Stimulated activated naive CD8-positive, alpha-beta T cell treated with anti-CD3 and anti-CD28 coated beads, Interleukin-15, Interleukin-2, amounts not matched to agents 100 U/mL and 50 U/mL, for 24 hours (primary cell): ENCODE measurements at regions not wholly inside any gene's neighbourhood (a gene's known extent, or its start where the extent isn't known, plus 50 kb on each side); places are given as distances from the start of the nearest gene placed in this dataset.

Experiments used
- ATAC-seq: fragments of 150-1000 bp; cut with Tn5 transposase; one replicate; pipeline ENCODE4 v1.10.0; 2021
- DNase-seq: peaks from one replicate; pipeline ENCODE4 v3.0.0; 2021

DNA sequence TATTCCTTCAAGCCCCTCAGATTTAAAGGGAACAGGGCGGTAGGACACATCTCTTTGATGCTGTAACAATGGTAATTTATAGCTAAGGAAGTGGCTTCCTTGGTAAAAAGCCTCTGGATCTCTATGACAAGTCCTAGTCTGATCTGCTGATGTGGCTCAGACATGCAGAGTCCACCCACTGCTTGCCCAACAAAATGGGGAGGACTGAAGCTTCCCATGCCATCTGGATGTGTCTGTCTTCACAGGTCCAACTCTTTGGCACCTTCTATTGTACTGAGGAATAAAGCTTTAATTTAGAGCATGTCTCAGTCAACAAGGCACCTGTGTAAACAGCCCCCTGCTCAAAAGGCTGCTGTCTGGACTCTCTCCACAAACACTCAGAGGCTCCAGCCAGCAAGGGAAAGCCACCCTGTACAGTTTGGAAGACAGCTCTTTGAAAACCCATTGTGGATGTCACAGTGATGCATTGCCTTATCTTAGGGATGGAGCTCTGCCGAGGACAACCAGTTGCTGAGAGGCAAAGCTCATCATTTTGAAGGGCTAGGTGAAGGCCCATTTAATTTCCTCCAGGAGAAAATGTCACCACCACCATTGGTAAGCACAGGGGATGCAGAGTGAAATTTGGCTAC is 348.6 kb upstream of the GRM7 start:
- DNase-seq = no peak
- ATAC-seq = no peak

DNA sequence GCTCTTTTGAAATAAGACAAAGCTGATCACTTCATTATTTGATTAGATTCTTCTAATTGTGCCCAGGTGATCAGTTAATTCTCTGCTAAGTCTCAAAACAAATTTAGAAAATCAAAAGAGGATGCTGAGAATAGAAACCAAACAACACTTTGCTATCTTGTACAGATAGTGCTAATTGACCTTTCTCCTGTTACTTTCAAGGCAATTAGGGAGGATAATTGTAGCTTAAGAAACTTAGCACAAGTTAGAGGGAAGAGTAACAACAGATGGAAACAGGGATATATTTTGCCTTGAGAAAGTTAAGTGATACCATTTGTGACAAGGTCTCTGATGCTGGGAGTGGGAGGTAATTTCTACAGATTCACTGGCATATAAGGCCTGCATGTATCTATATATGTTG is 344.8 kb upstream of the GRM7 start:
- DNase-seq (no peak), ATAC-seq (no peak)

DNA sequence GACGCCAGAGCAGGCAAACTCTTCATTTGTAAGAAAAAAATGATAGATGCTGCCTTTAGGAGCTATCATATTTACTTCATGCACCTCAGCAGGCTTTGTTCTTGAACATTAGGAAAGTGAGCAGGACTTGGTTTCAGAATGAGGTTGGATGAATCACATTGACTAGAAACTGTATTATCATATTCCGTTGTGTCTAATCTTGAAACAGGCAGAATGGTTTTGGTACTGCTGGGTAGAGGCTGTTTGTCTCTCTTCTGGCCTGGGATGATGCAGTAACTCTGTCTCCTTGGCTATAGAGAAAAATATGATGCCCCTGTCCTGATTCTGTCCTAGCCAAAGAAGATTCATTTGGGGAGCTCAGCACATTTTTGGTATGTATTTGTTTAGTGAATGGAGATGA is 344.2 kb upstream of the GRM7 start:
- DNase-seq (no peak), ATAC-seq (no peak)

DNA sequence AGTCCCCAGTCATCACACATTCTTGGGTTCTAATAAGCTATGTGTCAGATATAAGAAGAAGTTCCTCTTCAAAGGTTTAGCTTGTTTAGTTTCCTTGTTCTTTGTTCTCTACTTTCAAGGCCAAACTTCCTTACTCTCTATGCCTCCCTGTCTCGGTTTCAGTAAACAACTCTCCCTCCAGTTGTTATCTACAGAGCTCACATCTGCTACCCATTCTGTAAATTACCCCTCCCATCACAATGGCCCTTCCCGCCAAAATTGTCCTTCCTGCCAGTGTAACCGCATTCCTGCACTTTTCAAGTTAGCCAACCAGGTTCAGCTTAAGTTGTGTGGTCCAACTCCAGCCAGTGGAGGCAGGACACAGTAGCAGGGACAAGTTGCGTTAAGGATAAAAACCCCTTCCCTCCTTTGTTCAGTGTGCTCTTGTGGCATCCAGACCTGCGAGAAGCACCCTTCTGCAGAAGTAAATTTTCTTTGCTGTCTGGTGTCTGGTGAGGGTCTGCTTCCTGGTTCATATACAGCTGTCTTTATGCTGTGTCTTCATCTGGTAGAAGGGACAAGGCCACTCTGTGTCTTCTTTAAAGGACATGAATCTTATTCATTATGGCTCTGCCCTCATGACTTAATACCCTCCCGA is 342.1 kb upstream of the GRM7 start:
- no peak for ATAC-seq
- no peak for DNase-seq

DNA sequence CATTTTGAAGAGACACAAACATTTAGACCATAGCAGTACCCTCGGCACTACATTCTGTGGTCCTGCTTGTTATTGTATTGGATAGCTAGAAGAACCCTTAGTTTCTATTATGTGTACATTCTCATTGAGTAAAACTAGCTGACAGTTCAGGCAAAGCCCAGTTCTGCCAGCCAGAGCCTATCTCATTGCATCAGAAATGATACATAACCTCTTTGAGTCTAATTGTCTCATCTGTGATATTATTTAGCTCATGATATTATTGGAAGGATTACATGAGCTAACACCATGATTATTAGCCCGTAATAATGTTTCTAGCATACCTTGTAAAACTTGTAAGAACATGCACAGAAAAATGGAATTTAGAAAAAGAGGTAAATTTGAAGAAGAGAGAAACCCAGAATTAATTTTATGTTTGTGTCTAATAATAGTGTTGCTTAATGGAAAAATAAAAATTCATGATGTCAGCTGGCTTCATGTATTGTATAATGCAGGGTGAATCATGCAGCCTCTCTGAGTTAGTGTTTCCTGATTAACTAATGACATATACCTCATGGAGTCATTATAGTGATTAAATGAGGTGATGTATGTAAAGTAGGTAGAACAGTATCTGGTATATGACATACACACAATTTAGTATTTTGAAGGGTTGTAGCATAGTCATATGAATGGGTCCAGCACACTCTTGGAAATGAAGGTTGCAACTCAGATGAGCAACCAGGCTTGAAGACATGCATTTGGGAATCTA is 339.4 kb upstream of the GRM7 start:
- DNase-seq = no peak
- ATAC-seq = no peak

DNA sequence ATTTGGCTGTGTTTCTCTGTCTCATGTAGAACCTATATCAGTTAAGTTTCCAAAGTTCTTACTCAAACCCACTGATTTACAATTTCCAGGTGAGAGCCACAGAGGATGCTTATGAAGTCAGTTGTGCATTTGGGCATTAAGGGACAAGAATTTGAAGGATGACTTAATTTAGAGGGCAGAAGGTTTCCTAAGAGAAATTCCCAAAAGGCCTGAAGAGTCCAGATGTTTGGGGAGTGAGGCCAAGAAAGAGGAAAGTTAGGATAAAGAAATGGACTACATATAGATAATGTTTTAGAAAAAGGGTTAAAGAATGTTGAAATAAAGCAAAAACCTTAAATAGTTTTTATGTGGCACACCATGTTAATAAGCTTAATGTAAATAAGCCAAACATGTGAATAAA is 338.7 kb upstream of the GRM7 start:
- no peak for ATAC-seq
- DNase-seq = no peak

DNA sequence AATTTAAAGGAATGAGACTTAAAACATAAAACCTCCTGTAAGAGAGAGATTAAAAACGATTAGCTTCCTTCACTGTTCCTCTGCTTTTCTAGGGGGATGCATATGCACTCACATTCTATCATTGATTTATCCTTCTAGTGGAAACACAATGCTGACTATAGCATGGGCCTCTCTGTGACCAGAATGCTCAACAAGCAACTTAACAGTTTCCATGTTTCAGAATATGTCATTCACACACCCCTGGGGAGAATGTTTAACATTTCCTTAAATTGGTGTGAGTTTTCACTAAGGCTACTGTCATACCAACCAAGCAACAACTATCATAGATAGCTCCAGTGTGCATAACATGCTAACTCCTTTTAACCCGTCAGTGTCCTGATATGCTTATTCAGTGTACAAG is 337.9 kb upstream of the GRM7 start:
- no peak for ATAC-seq
- no peak for DNase-seq

DNA sequence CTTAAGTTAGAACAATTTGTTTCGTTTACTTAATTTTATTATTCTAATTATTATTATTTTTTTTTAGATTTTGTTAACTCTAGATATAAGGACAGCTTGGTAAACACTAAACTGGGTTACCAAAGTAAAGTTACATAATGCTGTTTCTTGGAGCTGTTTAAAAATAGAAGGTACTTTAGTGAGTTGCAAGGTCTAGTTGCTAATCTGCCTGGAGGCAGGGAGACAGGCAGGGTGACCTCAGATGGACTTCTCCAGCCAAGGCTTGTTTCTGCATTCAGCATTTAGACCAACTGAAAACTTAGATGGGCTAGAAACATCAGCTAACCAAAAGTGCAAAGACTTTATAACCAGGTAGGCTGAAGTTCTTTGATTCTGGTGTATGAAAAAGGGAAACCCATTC is 336.4 kb upstream of the GRM7 start:
- ATAC-seq (no peak), DNase-seq (no peak)

DNA sequence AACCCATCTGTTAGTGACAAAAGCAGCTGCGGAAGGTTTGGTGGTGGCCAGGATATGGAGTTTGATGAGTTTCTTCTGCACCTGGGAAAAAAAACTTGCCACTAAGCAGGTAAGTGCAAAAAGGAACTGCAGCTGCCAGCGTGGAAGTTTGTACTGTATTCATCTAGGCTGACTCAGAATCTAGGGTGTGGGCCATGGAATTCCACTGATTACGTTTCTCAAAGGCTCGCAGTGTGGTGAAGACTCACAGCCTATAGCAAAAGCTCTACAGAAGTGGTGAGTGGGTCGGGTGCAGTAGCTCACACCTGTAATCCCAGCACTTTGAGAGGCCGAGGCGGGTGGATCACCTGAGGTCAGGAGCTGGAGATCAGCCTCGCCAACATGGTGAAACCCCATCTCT is 334.6 kb upstream of the GRM7 start:
- ATAC-seq (no peak), DNase-seq (no peak)

DNA sequence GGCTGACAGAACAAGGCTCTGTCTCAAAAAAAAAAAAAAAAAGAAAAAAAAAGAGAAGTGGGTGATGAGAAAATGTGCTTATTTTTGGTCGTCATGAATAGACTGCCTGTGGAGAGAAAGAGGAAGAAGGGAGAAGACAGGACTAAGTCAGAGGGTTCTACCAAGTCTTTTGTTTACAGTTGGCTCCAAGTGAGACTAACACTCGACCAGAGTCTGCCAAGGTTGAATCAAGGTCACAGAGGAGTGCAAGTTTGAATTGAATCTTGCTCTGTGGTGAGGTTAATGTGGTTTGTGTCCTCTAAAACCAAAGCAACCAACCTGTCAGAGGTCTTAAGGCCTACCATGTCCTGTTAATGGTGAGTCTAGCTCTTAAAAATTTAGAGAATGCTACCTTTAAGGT is 334.1 kb upstream of the GRM7 start:
- ATAC-seq = no peak
- DNase-seq = no peak

DNA sequence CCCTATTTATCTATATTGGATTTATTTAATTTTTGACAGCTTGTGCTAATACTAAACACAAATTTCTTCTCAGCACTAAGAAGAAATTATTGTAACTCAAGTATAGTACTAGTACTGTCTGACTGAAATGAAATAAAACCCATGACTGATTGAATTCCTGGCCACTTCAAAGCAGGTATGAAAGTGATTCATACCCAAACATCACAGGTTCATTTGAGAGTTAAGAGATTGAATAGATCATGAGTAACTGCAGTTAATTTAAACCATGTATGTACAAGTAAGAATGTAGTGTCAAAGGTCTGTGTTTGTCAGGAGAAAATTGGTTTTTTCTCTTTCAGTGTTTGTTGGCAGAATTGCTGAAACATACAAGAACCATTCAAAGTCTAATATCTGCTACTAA is 332.0 kb upstream of the GRM7 start:
- ATAC-seq = no peak
- no peak for DNase-seq

DNA sequence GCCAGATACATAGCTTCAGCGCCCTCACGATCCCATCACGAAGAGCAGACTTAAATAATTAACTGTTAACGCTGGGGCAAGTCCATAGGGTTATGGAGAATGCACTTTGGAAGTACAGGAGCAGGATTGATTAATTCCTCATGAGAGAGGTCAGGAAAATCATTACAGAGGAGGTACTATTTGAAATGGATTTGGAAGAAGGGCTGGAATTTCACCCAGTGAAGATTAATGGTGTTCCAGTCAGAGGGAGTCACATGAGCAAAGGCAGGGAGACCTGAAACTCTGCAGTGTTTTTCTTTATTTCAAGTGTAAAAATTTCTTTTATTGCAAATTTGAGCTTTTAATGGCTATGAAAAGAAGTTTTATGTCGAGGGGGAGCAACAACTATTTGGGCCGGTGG is 329.8 kb upstream of the GRM7 start:
- ATAC-seq (no peak), DNase-seq (no peak)

DNA sequence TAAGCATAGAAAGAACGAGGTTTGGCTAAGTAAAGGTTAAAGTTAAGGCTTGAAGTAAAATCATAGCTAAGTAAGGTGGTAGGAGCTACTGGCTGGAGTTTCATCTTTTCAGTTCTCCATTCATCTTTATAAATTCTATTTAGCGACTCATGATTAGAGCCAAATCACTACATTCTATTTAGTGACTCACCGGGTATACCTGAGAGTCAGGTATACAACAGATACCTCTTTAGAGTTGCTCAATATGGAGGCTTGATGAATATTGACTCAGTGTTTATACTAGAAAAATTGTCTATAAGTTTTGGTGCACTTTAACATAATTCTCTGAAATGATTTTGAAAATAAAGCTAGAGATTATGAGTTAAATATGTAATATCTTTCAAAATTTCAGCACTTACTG is 328.8 kb upstream of the GRM7 start:
- DNase-seq (no peak), ATAC-seq (no peak)

DNA sequence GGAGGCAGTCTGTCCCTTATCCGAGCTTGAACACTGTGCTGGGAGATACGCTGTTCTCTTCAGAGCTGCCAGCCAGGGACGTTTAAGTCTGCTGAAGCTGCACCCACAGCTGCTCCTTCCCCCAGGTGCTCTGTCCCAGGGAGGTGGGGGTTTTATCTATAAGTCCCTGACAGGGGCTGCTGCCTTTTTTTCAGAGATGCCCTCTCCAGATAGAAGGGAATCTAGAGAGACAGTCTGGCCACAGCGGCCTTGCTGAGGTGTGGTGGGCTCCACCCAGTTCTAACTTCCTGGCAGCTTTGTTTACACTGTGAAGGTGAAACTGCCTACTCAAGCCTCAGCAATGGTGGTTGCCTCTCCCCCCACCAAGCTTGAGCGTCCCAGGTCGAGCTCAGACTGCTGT is 319.9 kb upstream of the GRM7 start:
- DNase-seq (no peak), ATAC-seq (no peak)

DNA sequence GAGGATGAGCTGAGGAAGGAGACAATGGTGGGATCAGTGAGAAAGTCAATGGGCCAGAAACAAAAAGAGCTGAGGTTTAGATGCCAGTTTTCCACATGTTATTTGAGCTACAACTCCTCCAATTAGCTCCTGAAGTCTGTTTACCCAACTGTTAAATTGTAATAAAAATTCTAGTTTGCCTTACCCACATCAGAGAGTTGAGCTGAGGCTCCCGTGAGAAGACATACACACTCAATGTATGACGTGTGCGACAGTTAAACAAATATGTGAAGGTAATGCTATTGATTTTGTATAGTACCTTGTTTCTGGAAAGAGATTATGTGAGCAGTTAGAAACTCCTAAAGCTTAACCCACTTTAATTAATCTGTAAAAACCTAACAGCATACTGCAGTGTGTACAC is 318.1 kb upstream of the GRM7 start:
- ATAC-seq = no peak
- DNase-seq = no peak

DNA sequence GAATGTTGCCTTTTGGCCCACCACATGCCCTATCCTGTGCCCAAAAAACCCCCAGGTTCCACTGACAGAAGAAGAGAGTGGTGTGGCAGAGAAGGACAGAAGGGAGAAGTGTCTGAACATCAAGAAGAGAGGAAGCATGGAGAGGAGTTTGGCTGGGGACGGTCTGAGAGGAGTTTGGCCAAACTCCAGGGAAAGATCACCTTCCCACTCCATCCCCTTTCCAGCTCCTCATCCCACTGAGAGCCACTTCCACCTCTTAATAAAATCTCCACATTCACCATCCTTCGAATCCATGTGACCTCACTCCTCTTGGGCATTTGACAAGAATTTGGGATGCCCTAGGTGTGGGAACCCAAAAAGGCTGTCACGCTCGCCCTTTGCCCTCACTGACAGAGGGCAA is 311.6 kb upstream of the GRM7 start:
- no peak for ATAC-seq
- no peak for DNase-seq

DNA sequence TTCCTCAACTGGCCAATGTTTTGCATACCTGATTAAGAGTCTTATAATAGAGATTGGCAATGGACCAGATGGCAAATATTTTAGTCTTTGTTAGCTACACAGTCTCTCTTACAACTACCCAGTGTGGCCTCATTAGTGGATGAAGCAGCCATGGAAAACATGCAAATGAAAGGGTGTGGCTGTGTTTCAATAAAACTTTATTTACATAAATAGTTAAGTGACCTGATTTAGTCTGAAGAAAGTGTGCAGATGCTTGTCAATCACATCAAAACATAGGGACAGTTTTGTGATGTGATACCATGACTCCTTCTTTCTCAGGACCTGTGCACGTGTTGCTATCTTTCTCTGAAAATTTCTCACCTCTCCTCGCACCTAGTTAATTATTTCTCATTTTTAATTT is 309.8 kb upstream of the GRM7 start:
- no peak for DNase-seq
- no peak for ATAC-seq

DNA sequence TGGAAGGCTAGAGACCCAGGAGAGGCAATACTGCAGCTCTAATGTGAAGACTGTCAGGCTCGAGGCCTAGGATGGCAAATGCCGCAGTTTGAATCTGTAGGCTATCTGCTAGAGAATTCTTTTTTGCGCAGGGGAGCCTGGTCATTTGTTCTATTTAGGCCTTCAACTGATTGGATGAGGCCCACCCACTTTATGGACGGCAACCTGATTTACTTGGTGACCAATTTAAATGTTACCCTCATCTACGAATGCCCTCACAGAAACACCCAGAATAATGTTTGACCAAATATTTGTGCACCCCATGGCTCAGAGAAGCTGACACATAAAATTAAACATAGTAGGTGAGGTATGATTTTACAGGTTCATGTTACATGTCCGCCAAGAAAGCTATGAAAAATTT is 300.7 kb upstream of the GRM7 start:
- no peak for ATAC-seq

DNA sequence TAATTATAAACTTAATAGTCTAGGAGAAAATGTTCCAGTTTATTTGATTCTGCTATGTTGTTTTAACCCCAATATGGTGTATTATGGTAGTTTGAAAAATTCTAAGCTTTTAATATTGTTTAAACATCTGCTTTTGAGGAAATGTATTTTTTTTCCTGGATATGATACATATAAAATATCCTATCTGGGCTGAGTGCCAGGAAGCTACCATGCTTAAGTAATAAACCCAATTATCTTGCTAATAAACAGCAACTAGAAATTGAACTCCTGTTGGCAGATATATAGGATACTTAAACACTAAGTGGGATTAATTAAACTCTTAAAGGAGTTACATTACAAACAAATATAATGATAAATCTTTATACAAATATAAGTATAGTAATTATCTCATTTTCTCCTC is 293.7 kb upstream of the GRM7 start:
- DNase-seq = no peak
- no peak for ATAC-seq

More for the DNA sequence above, 300.7 kb upstream of the GRM7 start:
- no peak for DNase-seq

DNA sequence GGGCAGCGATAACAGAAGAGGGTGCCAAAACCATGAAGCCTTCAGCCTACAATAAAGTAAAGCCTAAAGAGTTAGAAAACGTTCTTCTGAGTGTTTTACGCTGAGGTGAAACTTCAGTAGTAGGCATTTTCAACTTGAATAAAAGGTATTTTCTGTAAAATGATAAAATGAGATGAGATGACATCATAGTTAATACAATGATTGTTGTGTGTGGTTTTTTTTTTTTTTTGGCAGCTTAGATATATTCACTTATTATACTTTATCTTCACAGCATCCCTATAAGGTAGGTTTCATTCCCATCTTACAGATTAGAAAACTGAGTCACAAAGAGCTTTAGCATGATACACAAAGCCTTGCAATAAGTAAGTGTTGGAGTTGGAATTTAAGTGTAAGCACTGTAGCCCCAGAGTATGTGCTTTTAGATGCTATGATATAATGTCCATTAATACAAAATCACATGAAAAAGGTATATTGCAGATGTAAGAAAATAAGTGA is 291.9 kb upstream of the GRM7 start:
- no peak for ATAC-seq
- DNase-seq = no peak

DNA sequence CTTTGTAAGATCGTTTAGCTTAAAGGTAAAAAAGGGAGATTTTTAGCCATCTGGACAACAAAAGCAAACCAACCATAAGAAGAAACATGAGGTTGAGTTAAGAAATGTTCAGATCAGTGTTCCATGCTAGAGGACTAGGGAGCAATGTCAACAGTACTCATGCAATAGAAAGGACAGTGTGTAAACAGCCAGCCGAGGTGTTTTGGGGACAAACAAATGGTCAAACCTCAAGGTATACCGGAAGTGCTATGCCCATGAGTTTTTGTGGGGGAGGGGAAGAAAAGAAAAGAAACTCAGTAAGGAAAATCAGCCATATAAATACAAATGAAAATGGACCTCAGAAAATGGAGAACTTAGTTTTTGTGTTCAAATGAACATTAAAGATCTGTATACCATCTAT is 289.5 kb upstream of the GRM7 start:
- ATAC-seq = no peak
- no peak for DNase-seq

DNA sequence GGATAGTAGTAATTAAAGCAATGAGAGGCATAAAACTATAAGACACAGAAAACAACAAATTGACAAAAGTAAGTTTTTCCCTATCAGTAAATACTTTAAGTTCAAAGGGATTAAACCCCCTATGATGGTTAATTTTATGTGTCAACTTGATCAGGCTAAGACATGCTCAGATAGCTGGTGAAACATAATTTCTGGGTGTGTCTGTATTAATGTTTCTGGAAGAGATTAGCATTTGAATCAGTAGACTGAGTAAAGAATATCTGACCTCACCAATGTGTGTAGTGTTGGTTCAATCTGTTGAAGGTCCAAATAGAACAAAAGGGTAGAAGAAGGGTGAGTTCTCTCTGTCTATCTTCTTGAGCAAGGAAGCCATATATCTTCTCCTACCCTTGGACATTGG is 283.3 kb upstream of the GRM7 start:
- DNase-seq (no peak), ATAC-seq (no peak)

DNA sequence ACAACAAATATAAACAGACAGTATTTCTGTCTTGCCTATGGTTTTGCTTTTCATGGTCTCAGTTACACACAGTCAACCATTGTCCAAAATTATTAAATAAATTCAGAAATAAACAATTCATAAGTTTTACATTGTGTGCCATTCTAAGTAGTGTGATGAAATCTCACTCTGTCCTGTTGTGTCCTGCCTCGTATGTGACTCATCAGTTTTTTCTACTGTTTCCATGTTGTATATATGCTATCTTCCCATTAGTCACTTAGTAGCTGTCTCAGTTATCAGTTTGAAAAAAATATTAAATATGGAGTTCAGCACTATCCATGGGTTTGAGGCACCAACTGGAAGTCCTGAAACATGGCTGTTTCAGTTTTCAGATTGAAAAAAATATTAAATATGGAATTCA is 282.4 kb upstream of the GRM7 start:
- ATAC-seq = no peak

DNA sequence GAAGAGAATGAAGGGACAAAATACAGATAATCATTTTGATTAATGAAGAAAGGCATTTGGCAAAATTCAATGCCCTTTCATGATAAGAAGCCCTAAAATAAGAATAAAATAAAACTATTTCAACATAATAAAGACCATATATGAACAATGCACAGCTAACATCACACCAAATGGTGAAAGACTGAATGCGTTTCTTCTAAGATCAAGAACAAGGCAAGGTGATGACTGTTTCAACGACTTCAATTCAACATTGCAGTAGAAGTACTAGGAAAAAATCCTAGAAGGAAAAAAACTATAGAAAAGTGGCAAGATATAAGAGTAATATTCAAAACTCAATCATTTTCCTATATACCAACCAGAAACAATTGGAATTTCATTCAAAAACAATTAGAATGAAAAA is 280.1 kb upstream of the GRM7 start:
- DNase-seq = no peak
- ATAC-seq = no peak

More for the DNA sequence above, 282.4 kb upstream of the GRM7 start:
- no peak for DNase-seq
